ENCODE measurements at regions not wholly inside any gene's neighbourhood (a gene's known extent, or its start where the extent isn't known, plus 50 kb on each side); places are given as distances from the start of the nearest gene placed in this dataset.

- TF ChIP-seq, protein P1, sequence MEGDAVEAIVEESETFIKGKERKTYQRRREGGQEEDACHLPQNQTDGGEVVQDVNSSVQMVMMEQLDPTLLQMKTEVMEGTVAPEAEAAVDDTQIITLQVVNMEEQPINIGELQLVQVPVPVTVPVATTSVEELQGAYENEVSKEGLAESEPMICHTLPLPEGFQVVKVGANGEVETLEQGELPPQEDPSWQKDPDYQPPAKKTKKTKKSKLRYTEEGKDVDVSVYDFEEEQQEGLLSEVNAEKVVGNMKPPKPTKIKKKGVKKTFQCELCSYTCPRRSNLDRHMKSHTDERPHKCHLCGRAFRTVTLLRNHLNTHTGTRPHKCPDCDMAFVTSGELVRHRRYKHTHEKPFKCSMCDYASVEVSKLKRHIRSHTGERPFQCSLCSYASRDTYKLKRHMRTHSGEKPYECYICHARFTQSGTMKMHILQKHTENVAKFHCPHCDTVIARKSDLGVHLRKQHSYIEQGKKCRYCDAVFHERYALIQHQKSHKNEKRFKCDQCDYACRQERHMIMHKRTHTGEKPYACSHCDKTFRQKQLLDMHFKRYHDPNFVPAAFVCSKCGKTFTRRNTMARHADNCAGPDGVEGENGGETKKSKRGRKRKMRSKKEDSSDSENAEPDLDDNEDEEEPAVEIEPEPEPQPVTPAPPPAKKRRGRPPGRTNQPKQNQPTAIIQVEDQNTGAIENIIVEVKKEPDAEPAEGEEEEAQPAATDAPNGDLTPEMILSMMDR (IDR thresholded peaks at IDR 0.05) = no peak
- TF ChIP-seq RORB (CRISPR knock-in tag; IDR thresholded peaks at IDR 0.05) (no peak), ATF2 (CRISPR knock-in tag; IDR thresholded peaks at IDR 0.05; ENCODE audit: borderline replicate concordance, low read depth) (no peak), ZNF396 (CRISPR knock-in tag; IDR thresholded peaks at IDR 0.05; ENCODE audit: borderline replicate concordance) (no peak), ELF4 (CRISPR knock-in tag; IDR thresholded peaks at IDR 0.05; ENCODE audit: low read depth) (no peak), USF2 (CRISPR knock-in tag; IDR thresholded peaks at IDR 0.05) (no peak), TEAD4 (CRISPR knock-in tag; IDR thresholded peaks at IDR 0.05) (no peak), NFYB (CRISPR knock-in tag; conservative IDR thresholded peaks at IDR 0.05; ENCODE audit: low read depth) (no peak), MAX (CRISPR knock-in tag; IDR thresholded peaks at IDR 0.05) (no peak)
Measured at GRCh38 chr4:95599777-95600400, 51.1 kb upstream of the UNC5C start.

All from WTC11 (cell line).